HG03039 (cell line): ENCODE measurements at regions not wholly inside any gene's neighbourhood (a gene's known extent, or its start where the extent isn't known, plus 50 kb on each side); places are given as distances from the start of the nearest gene placed in this dataset.

Experiments used
- ATAC-seq: cut with Tn5 transposase; IDR thresholded peaks from one replicate; pipeline ENCODE4 v1.9.1; 2021; ENCODE audit warnings: mild to moderate bottlenecking, moderate library complexity; ENCODE audit not compliant: unreplicated experiment

- no peak for ATAC-seq
Measured at GRCh38 chr7:124692425-124692824, 73.2 kb downstream of the GPR37 start.

- no peak for ATAC-seq
Measured at GRCh38 chr7:124690840-124691239, 74.8 kb downstream of the GPR37 start.

- ATAC-seq = no peak
Measured at GRCh38 chr7:124689931-124690330, 75.7 kb downstream of the GPR37 start.

- no peak for ATAC-seq
Measured at GRCh38 chr7:124689523-124689922, 76.1 kb downstream of the GPR37 start.

GRCh38 chr7:124688991-124689390 lies 76.6 kb downstream of the GPR37 start:
- no peak for ATAC-seq

GRCh38 chr7:124686543-124687171 lies 78.9 kb downstream of the GPR37 start:
- no peak for ATAC-seq

- no peak for ATAC-seq
Measured at GRCh38 chr7:124681946-124682345, 83.6 kb downstream of the GPR37 start.

- ATAC-seq = no peak
Measured at GRCh38 chr7:124680304-124680703, 85.3 kb downstream of the GPR37 start.

GRCh38 chr7:124679586-124680225 lies 85.9 kb downstream of the GPR37 start:
- ATAC-seq = no peak

GRCh38 chr7:124679146-124679545 lies 86.4 kb downstream of the GPR37 start:
- ATAC-seq = no peak

- ATAC-seq = no peak
Measured at GRCh38 chr7:124674451-124674850, 91.1 kb downstream of the GPR37 start.

GRCh38 chr7:124672011-124672410 lies 93.6 kb downstream of the GPR37 start:
- ATAC-seq = no peak

GRCh38 chr7:124667312-124668153 lies 98.1 kb downstream of the GPR37 start:
- no peak for ATAC-seq

- ATAC-seq = no peak
Measured at GRCh38 chr7:124662937-124663336, 102.7 kb downstream of the GPR37 start.

GRCh38 chr7:124662372-124662771 lies 103.2 kb downstream of the GPR37 start:
- no peak for ATAC-seq

- no peak for ATAC-seq
Measured at GRCh38 chr7:124655990-124656389, 109.6 kb downstream of the GPR37 start.

GRCh38 chr7:124652237-124652636 lies 113.4 kb downstream of the GPR37 start:
- ATAC-seq = no peak

GRCh38 chr7:124651136-124651535 lies 114.5 kb downstream of the GPR37 start:
- ATAC-seq = no peak

GRCh38 chr7:124649397-124650014 lies 116.1 kb downstream of the GPR37 start:
- no peak for ATAC-seq

- no peak for ATAC-seq
Measured at GRCh38 chr7:124647630-124648306, 117.8 kb downstream of the GPR37 start.

GRCh38 chr7:124645704-124646103 lies 119.9 kb downstream of the GPR37 start:
- no peak for ATAC-seq
